MM.1S (cell line): ENCODE measurements at regions not wholly inside any gene's neighbourhood (a gene's known extent, or its start where the extent isn't known, plus 50 kb on each side); places are given as distances from the start of the nearest gene placed in this dataset.

ENCODE experiments used
- CTCF ChIP-seq: fragments of 300-600 bp; sonication (generic); IDR thresholded peaks from 2 replicates; pipeline ENCODE4 v1.5.1; 2016; ENCODE audit warnings: antibody characterized with exemption, low read length, mixed read lengths
- EZH2 ChIP-seq: fragments of 300-600 bp; sonication (generic); optimal IDR thresholded peaks from 2 replicates; pipeline ENCODE3; 2017; ENCODE audit warnings: low read depth, mild to moderate bottlenecking, antibody characterized with exemption, low read length, mixed read lengths

DNA sequence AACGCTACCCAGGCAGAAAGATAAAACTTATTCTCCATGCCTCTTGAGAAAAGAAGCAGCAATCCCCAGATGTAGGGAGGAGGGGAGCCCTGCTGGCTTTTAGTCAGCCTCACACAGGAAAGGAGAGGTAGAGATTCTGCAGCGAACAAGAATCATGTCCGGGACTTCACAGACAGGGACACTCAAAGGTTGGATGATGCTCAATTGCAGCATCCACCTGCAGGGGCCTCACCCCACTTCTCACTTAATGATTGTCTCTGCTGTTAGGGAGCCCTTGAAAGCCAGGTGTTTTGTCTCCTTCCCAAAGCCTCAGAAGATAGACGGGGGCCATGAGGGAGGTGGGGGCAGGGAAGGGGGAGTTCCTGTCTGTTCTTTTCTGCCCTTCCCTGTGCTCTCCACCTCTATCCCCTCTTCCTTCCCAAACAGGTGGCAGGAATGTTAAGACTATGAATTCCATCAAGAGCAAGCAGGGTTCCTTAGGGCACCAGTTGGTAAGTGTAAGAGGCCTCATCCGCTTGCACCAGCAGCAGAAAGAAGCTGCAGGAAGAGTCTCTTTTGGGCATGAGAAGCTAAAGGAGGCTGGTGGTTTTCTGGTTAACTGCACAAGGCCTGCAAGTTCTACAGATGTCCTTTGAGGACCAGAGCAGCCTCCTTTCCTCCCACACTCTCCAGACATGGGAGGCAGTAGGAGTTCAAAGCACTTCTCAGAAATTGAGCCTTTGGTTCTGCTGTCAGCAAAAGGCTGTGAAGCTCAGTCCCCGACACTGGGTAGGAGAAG is 154.7 kb upstream of the TNP1 start:
- TF ChIP-seq EZH2 (no peak), CTCF (no peak)
